ENCODE measurements at regions not wholly inside any gene's neighbourhood (a gene's known extent, or its start where the extent isn't known, plus 50 kb on each side); places are given as distances from the start of the nearest gene placed in this dataset.
"Not testable (repeated sequence)": the region's sequence is repeated elsewhere in the genome, so short reads cannot be mapped to it uniquely, and the experiment has no call there.

DNA sequence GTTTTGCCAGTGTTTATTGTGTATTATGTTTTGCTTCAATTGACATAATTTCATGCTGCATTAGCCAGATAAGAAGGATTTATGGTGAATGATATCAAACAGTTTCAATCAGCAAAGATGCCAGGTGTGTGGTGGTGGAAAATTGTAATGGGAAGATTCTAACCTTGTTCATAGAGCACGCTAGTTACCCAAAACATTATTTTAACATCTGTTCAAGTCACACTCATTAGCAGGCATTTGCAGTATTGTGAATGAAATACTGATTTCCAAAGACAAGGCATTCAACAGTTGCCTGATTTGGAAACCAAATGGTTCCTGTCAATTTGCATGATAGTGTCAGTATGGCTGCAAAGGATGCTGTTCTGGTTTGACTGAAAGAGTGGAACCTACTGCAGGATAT lies 129.7 kb downstream of the EPC1 start:
- Histone ChIP-seq H3K27ac (ENCODE audit: low read length, poor library complexity, severe bottlenecking) (no peak overlapping the region), H3K18ac (ENCODE audit: low read depth in 1 of 2, low read length in 2 of 2) (no peak overlapping the region), H3K4me3 (ENCODE audit: insufficient read depth in 1 of 2, low read depth in 1 of 2, low read length in 2 of 2) (no peak overlapping the region), H3K9me3 (ENCODE audit: control insufficient read depth, low read length) (peaks cover 5% of the 10 kb centered on the region), H3K4me2 (ENCODE audit: low read length, poor library complexity, severe bottlenecking) (no peak overlapping the region), H4K91ac (ENCODE audit: low read length) (no peak overlapping the region), H3K14ac (ENCODE audit: low read length in 2 of 2) (no peak overlapping the region), H3K23ac (ENCODE audit: low read length in 2 of 2) (no peak overlapping the region), H2BK12ac (ENCODE audit: low read length in 2 of 2) (no peak overlapping the region), H3K9ac (ENCODE audit: low read length) (no peak overlapping the region), H3K27me3 (ENCODE audit: control insufficient read depth in 1 of 2, insufficient read depth in 1 of 2, low read length in 2 of 2) (no peaks in the 10 kb centered on the region), H2BK5ac (ENCODE audit: low read depth, low read length, poor library complexity, severe bottlenecking) (no peak overlapping the region), H2AK5ac (ENCODE audit: low read length, severe bottlenecking) (no peak overlapping the region), H3K79me1 (replicated peaks; ENCODE audit: low read length, poor library complexity, severe bottlenecking) (no peaks in the 10 kb centered on the region), H2BK120ac (ENCODE audit: low read depth, low read length) (no peak overlapping the region), H2AFZ (ENCODE audit: low read depth, low read length) (no peak overlapping the region), H3K36me3 (ENCODE audit: control insufficient read depth in 1 of 2, insufficient read depth in 2 of 2, low read depth in 1 of 2, low read length in 2 of 2) (no peaks in the 10 kb centered on the region), H2BK15ac (ENCODE audit: low read depth, poor library complexity, severe bottlenecking) (no peak overlapping the region), H3K4me1 (ENCODE audit: control insufficient read depth, insufficient read depth, low read depth, low read length) (no peaks in the 10 kb centered on the region), H4K8ac (ENCODE audit: low read length) (no peak overlapping the region), H3K4ac (ENCODE audit: low read depth in 1 of 2, low read length in 2 of 2) (no peak overlapping the region)
- no CpG with 5 or more reads among the region's 1 CpG for WGBS
- DNase-seq: no peak

DNA sequence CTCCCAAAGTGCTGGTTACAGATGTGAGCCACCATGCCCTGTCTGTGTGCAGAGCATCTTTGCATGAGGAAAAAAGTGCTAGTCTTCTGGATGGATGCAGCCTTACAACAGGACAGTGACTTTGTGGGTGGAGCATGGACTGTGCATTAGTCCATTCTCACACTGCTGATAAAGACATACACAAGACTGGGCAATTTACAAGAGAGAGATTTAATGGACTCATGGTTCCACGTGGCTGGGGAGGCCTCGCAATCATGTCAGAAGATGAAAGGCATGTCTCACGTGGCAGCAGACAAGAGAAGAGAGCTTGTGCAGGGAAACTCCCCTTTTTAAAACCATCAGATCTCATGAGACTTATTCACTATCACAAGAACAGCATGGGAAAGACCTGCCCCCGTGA lies 133.1 kb downstream of the EPC1 start:
- not testable (repeated sequence) for H3K27me3 ChIP-seq (ENCODE audit: control insufficient read depth in 1 of 2, insufficient read depth in 1 of 2, low read length in 2 of 2); H4K8ac ChIP-seq (ENCODE audit: low read length); DNase-seq; H3K4ac ChIP-seq (ENCODE audit: low read depth in 1 of 2, low read length in 2 of 2); H3K14ac ChIP-seq (ENCODE audit: low read length in 2 of 2); H4K91ac ChIP-seq (ENCODE audit: low read length); H3K9ac ChIP-seq (ENCODE audit: low read length); H3K18ac ChIP-seq (ENCODE audit: low read depth in 1 of 2, low read length in 2 of 2); H3K23ac ChIP-seq (ENCODE audit: low read length in 2 of 2); H2BK15ac ChIP-seq (ENCODE audit: low read depth, poor library complexity, severe bottlenecking); H2BK5ac ChIP-seq (ENCODE audit: low read depth, low read length, poor library complexity, severe bottlenecking); H3K36me3 ChIP-seq (ENCODE audit: control insufficient read depth in 1 of 2, insufficient read depth in 2 of 2, low read depth in 1 of 2, low read length in 2 of 2); H2AFZ ChIP-seq (ENCODE audit: low read depth, low read length); H3K79me1 ChIP-seq (replicated peaks; ENCODE audit: low read length, poor library complexity, severe bottlenecking); H2BK120ac ChIP-seq (ENCODE audit: low read depth, low read length); H3K27ac ChIP-seq (ENCODE audit: low read length, poor library complexity, severe bottlenecking); H2AK5ac ChIP-seq (ENCODE audit: low read length, severe bottlenecking); H3K4me3 ChIP-seq (ENCODE audit: insufficient read depth in 1 of 2, low read depth in 1 of 2, low read length in 2 of 2); H3K4me1 ChIP-seq (ENCODE audit: control insufficient read depth, insufficient read depth, low read depth, low read length); H3K9me3 ChIP-seq (ENCODE audit: control insufficient read depth, low read length); H2BK12ac ChIP-seq (ENCODE audit: low read length in 2 of 2); H3K4me2 ChIP-seq (ENCODE audit: low read length, poor library complexity, severe bottlenecking)
- 68% methylated on average over 3 of the region's 4 CpGs for WGBS

DNA sequence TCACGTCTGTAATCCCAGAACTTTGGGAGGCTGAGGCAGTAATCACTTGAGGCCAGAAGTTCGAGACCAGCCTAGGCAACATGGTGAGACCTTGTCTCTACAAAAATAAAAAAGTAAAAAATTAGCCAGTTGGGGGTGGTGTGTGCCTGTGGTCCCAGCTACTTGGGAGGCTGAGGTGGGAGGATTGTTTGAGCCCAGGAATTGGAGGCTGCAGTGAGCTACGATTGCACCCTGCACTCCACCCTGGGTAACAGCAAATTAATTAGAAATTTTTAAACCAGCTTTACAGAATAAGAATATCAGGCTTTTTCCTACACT lies 136.0 kb downstream of the EPC1 start:
- Histone ChIP-seq H3K4me1 (ENCODE audit: control insufficient read depth, insufficient read depth, low read depth, low read length) (peaks cover 2% of the 10 kb centered on the region), H3K4me3 (ENCODE audit: insufficient read depth in 1 of 2, low read depth in 1 of 2, low read length in 2 of 2) (no peak overlapping the region), H3K14ac (ENCODE audit: low read length in 2 of 2) (no peak overlapping the region), H3K9ac (ENCODE audit: low read length) (no peak overlapping the region), H3K4ac (ENCODE audit: low read depth in 1 of 2, low read length in 2 of 2) (no peak overlapping the region), H3K79me1 (replicated peaks; ENCODE audit: low read length, poor library complexity, severe bottlenecking) (no peaks in the 10 kb centered on the region), H2AFZ (ENCODE audit: low read depth, low read length) (no peak overlapping the region), H2BK5ac (ENCODE audit: low read depth, low read length, poor library complexity, severe bottlenecking) (no peak overlapping the region), H3K4me2 (ENCODE audit: low read length, poor library complexity, severe bottlenecking) (no peak overlapping the region), H3K27me3 (ENCODE audit: control insufficient read depth in 1 of 2, insufficient read depth in 1 of 2, low read length in 2 of 2) (no peaks in the 10 kb centered on the region), H3K18ac (ENCODE audit: low read depth in 1 of 2, low read length in 2 of 2) (no peak overlapping the region), H3K23ac (ENCODE audit: low read length in 2 of 2) (no peak overlapping the region), H3K27ac (ENCODE audit: low read length, poor library complexity, severe bottlenecking) (no peak overlapping the region), H2BK120ac (ENCODE audit: low read depth, low read length) (no peak overlapping the region), H4K8ac (ENCODE audit: low read length) (no peak overlapping the region), H2BK15ac (ENCODE audit: low read depth, poor library complexity, severe bottlenecking) (no peak overlapping the region), H2AK5ac (ENCODE audit: low read length, severe bottlenecking) (no peak overlapping the region), H2BK12ac (ENCODE audit: low read length in 2 of 2) (no peak overlapping the region), H3K36me3 (ENCODE audit: control insufficient read depth in 1 of 2, insufficient read depth in 2 of 2, low read depth in 1 of 2, low read length in 2 of 2) (no peaks in the 10 kb centered on the region), H3K9me3 (ENCODE audit: control insufficient read depth, low read length) (no peaks in the 10 kb centered on the region), H4K91ac (ENCODE audit: low read length) (no peak overlapping the region)
- DNase-seq: no peak
- 77% methylated on average over 3 of the region's 3 CpGs for WGBS

DNA sequence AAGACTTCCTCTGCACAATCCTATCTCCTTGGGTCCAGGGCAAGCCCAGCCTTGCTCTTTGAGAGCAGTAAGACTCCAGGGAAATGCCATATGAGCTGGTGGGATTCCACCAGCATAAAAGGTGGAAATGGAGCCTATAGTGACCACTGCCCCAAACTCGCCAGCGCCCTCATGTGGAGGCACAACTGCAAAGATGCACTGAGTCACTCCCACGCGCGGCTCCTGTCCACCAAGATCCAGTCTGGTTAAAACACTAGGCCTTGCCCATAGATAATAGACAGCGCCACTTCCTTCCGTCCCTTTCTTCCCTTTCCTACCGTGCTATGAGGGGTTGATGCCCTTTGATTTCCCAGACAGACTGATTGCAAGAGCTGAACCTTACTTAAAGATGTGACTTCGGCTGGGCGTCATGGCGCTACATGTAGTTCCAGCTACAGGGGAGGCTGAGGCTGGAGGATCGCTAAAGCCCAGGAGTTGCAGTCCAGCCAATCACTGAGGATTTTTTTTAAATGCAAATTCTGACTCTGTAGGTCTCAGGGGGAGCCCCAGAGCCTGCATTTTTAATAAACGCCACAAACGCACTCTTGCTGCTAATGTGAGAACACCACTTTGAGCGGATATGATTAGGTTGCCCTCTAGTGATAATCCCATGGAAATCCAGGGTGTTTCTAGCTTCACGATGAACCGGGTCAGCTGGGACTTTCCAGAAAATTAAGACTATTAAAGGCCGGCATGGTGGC lies 136.5 kb downstream of the EPC1 start:
- Histone ChIP-seq H3K27ac (ENCODE audit: low read length, poor library complexity, severe bottlenecking) (no peak overlapping the region), H3K4ac (ENCODE audit: low read depth in 1 of 2, low read length in 2 of 2) (no peak overlapping the region), H4K91ac (ENCODE audit: low read length) (no peak overlapping the region), H3K79me1 (replicated peaks; ENCODE audit: low read length, poor library complexity, severe bottlenecking) (no peaks in the 10 kb centered on the region), H2BK12ac (ENCODE audit: low read length in 2 of 2) (no peak overlapping the region), H2AK5ac (ENCODE audit: low read length, severe bottlenecking) (no peak overlapping the region), H3K4me3 (ENCODE audit: insufficient read depth in 1 of 2, low read depth in 1 of 2, low read length in 2 of 2) (no peak overlapping the region), H2BK120ac (ENCODE audit: low read depth, low read length) (no peak overlapping the region), H3K4me1 (ENCODE audit: control insufficient read depth, insufficient read depth, low read depth, low read length) (peaks cover 2% of the 10 kb centered on the region), H3K4me2 (ENCODE audit: low read length, poor library complexity, severe bottlenecking) (no peak overlapping the region), H2BK5ac (ENCODE audit: low read depth, low read length, poor library complexity, severe bottlenecking) (no peak overlapping the region), H3K18ac (ENCODE audit: low read depth in 1 of 2, low read length in 2 of 2) (no peak overlapping the region), H4K8ac (ENCODE audit: low read length) (no peak overlapping the region), H3K9me3 (ENCODE audit: control insufficient read depth, low read length) (no peaks in the 10 kb centered on the region), H3K23ac (ENCODE audit: low read length in 2 of 2) (no peak overlapping the region), H3K27me3 (ENCODE audit: control insufficient read depth in 1 of 2, insufficient read depth in 1 of 2, low read length in 2 of 2) (no peaks in the 10 kb centered on the region), H2BK15ac (ENCODE audit: low read depth, poor library complexity, severe bottlenecking) (no peak overlapping the region), H3K36me3 (ENCODE audit: control insufficient read depth in 1 of 2, insufficient read depth in 2 of 2, low read depth in 1 of 2, low read length in 2 of 2) (no peaks in the 10 kb centered on the region), H3K14ac (ENCODE audit: low read length in 2 of 2) (no peak overlapping the region), H2AFZ (ENCODE audit: low read depth, low read length) (no peak overlapping the region), H3K9ac (ENCODE audit: low read length) (no peak overlapping the region)
- peak; percentile 68 for DNase-seq
- WGBS: 79% methylated on average over 18 of the region's 18 CpGs

All from mesenchymal stem cell (in vitro differentiated cells and primary cell).